ENCODE measurements at regions not wholly inside any gene's neighbourhood (a gene's known extent, or its start where the extent isn't known, plus 50 kb on each side); places are given as distances from the start of the nearest gene placed in this dataset.

DNA sequence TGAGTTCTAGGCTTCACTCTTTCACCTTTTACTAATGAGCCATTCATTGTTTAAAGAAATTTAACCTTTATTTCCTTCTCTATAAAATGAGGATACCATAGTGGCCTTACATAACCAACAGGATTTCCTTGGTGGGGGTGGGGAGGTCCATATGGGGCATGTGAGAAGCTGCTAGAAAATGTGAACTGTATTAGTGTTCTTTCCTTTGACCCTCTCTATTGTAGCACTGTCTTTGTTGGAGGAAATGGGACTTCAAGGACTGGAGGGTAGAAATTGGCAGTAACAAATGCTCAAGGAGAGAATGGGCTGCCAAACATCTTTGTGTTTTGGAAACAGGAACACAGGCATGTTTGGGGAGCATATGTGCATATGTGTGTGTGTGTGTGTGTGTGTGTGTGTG lies 468.7 kb upstream of the ZEB2 start:
- TF ChIP-seq, protein P1, sequence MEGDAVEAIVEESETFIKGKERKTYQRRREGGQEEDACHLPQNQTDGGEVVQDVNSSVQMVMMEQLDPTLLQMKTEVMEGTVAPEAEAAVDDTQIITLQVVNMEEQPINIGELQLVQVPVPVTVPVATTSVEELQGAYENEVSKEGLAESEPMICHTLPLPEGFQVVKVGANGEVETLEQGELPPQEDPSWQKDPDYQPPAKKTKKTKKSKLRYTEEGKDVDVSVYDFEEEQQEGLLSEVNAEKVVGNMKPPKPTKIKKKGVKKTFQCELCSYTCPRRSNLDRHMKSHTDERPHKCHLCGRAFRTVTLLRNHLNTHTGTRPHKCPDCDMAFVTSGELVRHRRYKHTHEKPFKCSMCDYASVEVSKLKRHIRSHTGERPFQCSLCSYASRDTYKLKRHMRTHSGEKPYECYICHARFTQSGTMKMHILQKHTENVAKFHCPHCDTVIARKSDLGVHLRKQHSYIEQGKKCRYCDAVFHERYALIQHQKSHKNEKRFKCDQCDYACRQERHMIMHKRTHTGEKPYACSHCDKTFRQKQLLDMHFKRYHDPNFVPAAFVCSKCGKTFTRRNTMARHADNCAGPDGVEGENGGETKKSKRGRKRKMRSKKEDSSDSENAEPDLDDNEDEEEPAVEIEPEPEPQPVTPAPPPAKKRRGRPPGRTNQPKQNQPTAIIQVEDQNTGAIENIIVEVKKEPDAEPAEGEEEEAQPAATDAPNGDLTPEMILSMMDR (tag by site-specific recombination; IDR thresholded peaks at IDR 0.05) = no peak
- TF ChIP-seq ZNF837 (tag by site-specific recombination; IDR thresholded peaks at IDR 0.05) (no peak), KLF10 (tag by site-specific recombination; IDR thresholded peaks at IDR 0.05) (no peak), ZNF274 (IDR thresholded peaks at IDR 0.05; ENCODE audit: low read length) (no peak), ZNF274 (tag by site-specific recombination; IDR thresholded peaks at IDR 0.05; ENCODE audit: borderline replicate concordance) (no peak), ZNF776 (tag by site-specific recombination; IDR thresholded peaks at IDR 0.05; ENCODE audit: borderline replicate concordance) (no peak), KLF16 (tag by site-specific recombination; IDR thresholded peaks at IDR 0.05) (no peak), WT1 (tag by site-specific recombination; IDR thresholded peaks at IDR 0.05) (no peak)

Measured in HEK293 (cell line).